ENCODE measurements at regions not wholly inside any gene's neighbourhood (a gene's known extent, or its start where the extent isn't known, plus 50 kb on each side); places are given as distances from the start of the nearest gene placed in this dataset.
"Not testable (repeated sequence)": the region's sequence is repeated elsewhere in the genome, so short reads cannot be mapped to it uniquely, and the experiment has no call there.

DNA sequence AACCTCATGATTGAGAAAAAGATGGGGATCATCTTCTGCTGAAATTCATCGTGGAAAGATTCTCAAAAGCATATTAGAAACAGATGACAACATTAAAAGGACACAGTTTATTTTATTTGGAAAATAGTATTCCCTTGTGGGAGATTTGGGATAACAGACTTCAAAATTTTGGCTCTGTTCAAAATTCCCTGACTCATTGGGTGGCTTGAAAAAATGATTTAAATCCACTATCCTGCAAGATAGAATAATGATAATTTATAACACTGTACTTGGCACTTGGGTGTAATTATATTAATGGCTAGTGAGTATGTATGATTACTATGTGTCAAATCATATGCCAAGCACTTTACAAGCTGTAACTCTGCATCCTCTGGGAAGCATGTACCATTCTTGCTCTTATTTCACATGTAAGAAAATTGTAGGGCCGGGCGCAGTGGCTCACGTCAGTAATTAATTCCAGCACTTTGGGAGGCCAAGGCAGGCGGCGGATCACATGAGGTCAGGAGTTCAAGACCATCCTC lies 128.8 kb downstream of the LMNTD1 start:
- DNase-seq (ENCODE audit: low read depth in 4 of 4, low spot score in 3 of 4): no peak

DNA sequence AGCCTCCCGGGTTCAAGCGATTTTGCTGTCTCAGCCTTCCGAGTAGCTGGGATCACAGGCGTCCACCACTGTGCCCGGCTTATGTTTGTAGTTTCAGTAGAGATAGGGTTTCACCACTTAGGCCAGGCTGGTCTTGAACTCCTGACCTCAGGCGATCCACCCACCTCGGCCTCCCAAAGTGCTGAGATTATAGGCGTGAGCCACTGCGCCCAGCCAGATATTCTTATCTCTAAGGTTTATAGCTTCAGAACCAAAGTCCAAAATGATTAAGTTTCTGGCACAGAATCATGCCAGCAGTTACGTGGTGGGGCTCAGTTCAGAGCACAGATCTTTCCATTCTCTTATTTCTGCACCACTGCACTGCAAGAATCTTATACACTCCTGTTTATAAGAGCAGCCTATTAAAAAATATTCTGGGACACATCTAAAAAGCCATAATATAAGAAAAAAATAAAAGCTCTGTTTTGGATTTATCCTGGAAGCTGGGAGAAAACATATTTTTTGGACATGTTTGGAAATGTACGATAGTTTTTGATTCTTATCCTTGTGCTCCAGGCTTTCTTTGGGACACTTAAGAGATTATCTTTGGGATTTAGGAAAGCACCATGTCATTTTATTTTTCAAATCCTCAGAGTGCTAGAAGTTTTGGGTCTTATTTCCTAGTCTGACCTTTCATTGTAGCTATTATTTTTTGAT lies 129.6 kb downstream of the LMNTD1 start:
- no peak for DNase-seq (ENCODE audit: low read depth in 4 of 4, low spot score in 3 of 4)

DNA sequence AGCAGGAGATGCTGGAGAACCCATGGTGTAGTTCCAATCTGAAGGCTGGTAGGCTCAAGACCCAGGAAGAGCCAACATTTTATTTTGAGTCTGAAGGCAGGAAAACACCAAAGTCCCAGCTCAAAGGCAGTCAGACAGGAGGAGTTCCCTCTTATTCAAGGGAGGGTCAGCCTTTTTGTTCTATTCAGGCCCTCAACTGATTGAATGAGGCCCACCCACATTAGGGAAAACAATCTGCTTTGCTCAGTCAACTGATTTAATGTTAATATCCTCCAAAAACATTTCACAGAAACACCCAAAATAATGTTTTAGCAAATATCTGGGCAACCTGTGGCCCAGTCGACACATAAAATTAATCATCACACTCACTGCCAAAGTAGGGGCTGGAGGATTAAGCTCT lies 130.8 kb downstream of the LMNTD1 start:
- DNase-seq (ENCODE audit: low read depth in 4 of 4, low spot score in 3 of 4): no peak

DNA sequence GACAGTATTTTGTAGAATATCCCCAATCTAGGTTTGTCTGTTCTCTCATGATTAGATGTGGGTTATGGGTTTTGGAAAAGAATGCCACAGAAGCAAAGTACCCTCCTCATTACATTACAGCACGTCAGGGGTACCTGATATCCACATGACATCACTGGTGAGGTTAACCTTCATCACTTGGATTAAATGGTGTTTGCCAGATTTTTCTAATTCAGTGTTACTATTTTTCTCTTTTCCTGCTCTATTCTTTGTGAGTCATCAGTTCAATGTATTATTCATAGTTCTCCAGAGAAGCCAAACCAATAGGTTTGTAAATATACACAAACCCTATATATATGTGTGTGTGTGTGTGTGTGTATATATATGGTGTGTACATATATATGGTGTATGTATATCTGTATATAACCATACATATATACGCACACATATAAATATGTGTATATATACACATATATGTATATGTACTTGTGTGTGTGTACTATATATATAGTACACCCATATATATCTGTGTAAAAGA lies 131.4 kb downstream of the LMNTD1 start:
- no peak for DNase-seq (ENCODE audit: low read depth in 4 of 4, low spot score in 3 of 4)

DNA sequence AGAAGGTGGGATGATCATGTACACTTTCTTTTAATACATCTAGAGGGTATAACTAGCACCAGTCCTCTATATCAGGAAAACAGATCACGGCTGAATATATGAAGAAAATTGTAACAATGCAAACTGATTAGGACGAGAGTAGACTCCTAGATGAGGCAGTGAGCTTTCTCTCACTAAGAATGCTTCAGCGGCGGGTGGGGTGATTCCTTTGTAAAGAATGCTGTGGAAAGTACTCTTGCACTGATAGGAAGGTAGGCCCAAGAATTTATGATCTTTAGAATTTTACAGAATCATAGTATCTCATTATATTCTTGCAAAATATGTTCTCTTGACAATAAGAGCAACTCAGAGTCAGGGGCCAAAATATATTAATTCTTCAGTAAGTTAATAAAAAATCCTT lies 133.0 kb downstream of the LMNTD1 start:
- no peak for DNase-seq (ENCODE audit: low read depth in 4 of 4, low spot score in 3 of 4)

DNA sequence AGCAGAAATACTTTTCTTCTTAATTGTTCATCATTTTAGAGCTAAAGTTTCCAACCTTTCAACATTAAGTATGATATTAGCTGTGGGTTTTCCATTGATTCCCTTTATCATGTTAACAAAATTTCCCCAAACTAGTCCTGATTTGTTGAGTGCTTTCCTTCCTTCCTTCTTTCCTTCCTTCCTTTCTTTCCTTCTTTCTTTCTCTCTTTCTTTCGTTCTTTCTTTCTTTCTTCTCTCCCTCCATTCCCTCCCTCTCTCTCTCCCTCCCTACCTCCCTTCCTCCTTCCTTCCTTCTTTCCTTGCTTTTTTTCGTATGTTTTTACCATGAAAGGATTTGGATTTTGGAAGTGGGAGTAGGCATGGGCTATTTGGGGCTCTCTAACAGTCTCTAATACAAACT lies 133.5 kb downstream of the LMNTD1 start:
- no peak for DNase-seq (ENCODE audit: low read depth in 4 of 4, low spot score in 3 of 4)

DNA sequence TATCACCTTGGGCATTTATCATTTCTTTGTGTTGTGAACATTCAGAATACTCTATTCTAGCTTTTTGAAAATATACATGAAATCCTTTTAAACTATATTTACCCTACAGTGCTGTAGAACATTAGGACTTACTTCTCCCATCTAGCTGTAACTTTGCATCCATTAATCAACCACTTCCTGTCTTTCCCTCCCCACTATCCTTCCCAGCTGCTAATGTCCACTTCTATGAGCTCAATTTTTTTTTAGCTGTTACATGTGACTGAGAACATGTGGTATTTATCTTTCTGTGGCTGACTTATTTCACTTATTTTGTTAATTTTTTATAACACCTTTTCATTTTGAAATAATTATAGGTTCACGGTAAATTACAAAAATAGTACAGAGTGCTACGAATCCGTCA lies 136.0 kb downstream of the LMNTD1 start:
- peak in 3 of 4 donors; percentile 14 to 20 (median 15) for DNase-seq (ENCODE audit: low read depth in 4 of 4, low spot score in 3 of 4)

DNA sequence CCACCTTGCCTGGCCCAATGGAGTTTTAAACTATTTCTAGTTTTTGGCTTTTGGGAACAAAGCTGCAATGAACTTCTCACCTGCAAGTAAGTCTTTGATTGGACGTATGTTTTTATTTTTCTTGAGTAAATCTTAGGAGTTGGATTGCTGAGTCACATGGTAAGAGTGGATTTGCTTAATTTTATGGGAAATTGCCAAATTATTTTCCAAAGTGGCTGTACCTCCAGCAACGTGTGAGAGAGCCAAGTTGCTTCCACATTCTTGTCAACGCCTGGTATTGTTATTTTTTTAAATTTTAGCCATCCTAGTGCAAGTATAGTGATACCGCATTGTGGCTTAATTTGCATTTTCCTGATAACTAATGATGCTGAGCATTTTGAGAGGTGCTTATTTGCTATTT lies 136.6 kb downstream of the LMNTD1 start:
- DNase-seq (ENCODE audit: low read depth in 4 of 4, low spot score in 3 of 4): no peak

DNA sequence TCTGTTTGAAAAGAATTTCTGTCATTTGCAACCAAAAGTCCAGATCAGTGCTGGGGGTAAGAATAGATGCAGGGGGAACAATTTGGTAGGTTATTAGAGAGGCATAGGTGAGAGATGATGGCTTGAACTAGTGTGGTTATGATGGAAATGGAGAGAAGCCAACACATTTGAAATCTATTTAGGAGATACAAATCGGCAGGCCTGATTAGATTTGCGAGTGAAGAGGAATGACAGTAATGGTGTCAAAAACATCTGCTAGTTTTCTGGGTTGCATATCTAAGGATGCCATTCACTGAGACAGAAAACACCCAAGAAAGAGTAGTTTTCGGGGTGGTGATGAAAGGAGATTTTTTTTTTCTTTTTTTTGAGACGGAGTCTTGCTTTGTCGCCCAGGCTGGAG lies 138.1 kb downstream of the LMNTD1 start:
- DNase-seq (ENCODE audit: low read depth in 4 of 4, low spot score in 3 of 4): no peak

DNA sequence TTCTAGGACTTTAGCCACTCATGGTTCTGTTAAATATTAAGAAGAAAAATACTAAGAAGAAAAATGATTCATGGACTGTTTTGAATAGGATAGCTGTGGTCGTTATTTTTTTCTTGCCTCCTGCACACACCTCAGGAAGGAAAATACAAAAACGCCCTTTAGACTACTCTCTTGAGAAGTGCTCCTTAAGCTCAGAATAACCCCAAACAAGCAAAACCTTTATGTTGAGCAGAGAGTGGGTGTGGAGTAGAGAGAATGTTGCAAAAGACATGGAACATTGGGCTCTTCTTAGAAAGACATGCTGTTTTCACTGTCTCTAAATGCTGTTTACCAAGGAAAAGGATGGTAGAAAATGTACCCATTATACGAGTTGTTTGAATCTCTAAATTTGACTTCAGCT lies 140.3 kb downstream of the LMNTD1 start:
- DNase-seq (ENCODE audit: low read depth in 4 of 4, low spot score in 3 of 4): no peak

DNA sequence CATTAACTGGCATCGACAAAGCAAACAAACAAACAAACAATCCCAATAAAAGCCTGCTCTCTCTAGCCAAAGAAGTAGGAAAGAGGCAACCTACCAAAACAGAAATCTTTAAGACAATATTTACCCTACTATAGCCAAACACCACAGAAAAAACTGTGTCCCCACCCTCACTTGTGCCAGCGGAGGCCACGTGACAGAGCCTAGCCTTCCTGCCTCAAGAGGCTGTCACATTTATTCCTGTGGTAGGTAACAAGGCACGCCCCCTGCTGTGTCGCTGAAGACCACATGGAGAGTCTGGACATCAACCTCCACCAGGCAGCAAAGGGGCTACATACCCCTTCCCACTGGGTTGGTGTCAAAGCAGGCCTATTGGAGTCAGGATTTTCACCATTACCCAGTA lies 148.1 kb downstream of the LMNTD1 start:
- DNase-seq (ENCODE audit: low read depth in 4 of 4, low spot score in 3 of 4): no peak

DNA sequence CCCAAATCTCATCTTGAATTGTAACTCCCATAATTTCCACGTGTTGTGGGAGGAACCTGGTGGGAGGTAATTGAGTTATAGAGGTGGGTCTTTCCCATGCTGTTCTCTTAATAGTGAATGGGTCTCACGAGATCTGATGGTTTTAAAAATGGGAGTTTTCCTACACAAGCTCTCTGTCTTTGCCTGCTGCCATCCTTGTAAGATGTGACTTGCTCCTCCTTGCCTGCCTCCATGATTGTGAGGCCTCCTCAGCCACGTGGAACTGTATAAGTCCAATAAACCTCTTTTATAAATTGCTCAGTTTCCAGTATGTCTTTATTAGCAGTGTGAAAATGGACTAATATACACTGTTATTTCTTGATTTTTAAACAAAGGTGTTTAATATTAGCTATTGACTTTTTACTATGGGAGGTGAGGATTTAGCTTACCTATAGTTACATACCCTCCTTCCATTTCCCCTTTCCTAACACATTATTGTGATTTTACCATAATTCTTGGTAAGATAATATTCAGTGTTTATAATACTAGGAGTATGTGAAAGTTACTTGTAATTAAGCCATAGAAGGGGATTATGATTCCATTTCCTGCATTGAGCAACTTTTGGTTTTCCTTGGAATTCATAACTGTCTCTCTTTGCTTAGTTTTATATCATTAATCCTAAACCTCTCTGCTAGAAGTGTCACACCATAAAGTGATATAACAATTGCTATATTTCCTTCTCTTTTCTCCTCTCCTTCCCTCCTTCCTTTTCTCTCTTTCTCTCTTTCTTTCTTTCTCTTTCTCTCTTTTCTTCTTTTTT lies 151.0 kb upstream of the KRAS start:
- DNase-seq (ENCODE audit: low read depth in 4 of 4, low spot score in 3 of 4): no peak

DNA sequence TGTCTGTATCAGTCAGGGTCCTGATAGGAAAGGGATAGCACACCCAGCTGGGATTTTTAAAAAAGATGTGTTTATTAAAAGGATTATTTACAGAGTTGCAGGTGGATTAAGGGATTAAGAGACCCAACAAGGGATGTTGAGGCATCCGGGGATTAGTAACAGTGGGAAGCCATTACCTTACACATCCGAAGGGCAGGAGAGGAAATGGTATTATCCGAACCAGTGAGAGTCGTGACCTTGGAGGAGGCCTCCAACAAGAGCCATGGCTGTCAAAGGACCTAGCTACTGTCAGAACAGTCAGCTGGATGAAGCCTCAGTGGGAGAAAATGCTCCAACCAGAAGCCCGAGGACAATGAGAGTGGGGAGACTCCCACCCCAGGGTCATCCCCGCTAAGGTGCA lies 146.3 kb upstream of the KRAS start:
- DNase-seq (ENCODE audit: low read depth in 4 of 4, low spot score in 3 of 4): no peak

DNA sequence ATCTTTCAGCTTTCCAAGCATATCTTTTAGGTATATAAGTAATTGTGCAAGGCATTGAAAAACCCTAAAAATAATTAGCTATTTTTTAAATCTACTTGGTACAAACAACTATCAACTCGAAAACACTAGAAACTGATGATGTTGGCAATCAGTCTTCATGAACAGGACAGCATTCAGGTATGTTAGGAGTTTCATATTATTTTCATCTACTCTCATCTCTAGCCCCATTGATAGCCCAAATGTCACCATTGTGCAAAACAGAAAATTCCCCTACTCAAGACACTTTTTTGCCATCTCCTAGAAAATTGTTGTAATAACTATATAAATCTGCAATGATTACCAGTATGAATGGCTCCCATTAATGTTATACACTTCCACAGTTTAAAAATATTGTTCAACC lies 144.5 kb upstream of the KRAS start:
- no peak for DNase-seq (ENCODE audit: low read depth in 4 of 4, low spot score in 3 of 4)

DNA sequence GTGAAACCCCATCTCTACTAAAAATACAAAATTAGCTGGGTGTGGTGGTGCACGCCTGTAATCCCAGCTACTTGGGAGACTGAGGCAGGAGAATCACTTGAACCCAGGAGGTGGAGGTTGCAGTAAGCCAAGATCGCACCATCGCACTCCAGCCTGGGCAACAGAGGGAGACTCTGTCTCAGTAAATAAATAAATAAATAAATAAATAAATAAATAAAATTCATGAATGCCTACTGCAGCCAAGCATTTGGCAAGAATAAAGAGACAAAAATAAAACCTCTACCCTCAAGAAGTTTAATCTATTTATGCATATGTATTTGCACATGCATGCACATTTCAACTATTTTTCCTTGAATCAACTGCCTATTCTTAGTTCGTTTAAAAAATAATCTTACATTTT lies 144.0 kb upstream of the KRAS start:
- DNase-seq (ENCODE audit: low read depth in 4 of 4, low spot score in 3 of 4): not testable (repeated sequence)

DNA sequence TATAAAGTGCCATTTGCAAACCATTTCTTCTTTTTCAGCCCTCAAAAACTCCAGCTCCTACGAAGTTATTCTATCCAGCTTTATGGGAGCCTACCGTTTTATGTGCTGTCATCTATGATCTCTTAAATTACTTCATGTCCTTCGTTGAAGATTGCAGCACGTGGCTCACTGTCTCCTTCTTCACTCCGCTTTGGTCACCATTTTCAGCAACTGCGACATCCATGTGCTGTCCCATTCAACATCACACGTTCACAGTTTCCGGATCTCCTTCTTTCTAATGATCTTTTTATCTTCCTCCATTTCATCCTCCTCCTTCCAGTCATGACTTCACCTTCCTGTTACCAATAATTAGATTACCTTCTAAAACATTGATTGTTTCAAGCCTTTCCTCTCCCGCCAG lies 143.3 kb upstream of the KRAS start:
- DNase-seq (ENCODE audit: low read depth in 4 of 4, low spot score in 3 of 4): no peak

DNA sequence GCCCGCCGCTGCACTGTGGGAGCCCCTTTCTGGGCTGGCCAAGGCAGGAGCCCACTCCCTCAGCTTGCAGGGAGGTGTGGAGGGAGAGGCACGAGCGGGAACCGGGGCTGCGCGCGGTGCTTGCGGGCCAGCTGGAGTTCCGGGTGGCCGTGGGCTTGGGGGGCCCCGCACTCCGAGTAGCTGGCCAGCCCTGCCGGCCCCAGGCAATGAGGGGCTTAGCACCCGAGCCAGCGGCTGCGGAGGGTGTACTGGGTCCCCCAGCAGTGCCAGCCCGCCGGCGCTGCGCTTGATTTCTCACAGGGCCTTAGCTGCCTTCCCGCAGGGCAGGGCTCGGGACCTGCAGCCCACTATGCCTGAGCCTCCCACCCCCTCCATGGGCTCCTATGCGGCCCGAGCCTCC lies 140.6 kb upstream of the KRAS start:
- DNase-seq (ENCODE audit: low read depth in 4 of 4, low spot score in 3 of 4): not testable (repeated sequence)

DNA sequence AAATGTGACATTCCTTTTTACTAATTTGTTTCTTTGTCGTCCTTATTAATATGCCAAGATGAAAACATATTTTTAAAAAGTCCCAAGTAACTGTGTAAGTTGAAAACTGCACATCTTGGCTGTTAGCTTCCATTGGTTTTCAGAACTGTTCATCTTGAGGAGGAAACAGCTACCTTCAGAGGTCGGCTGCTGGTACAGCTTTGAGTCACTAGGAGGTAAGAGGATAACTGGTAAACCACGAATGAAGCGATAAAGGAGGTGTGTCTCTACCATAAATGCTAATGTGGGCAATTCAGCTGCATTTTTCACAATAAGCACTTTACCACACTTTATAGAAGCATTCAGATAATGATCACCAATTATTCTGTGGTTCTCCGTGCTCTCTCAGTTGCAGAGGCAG lies 137.5 kb upstream of the KRAS start:
- no peak for DNase-seq (ENCODE audit: low read depth in 4 of 4, low spot score in 3 of 4)

DNA sequence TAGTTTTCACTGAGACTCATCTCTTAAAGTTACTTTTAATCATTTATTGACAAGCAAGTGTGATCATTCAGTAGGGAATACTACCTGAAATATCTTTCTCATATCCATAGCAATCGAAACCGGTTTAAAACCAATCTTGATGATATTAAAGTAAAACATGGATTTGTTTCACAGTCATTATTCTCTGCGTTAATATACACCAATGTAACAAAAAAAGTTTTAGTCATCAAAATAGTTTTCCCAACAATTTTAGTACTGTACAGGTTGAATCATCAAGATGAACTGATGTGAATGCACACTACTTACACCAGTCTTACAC lies 137.0 kb upstream of the KRAS start:
- no peak for DNase-seq (ENCODE audit: low read depth in 4 of 4, low spot score in 3 of 4)

DNA sequence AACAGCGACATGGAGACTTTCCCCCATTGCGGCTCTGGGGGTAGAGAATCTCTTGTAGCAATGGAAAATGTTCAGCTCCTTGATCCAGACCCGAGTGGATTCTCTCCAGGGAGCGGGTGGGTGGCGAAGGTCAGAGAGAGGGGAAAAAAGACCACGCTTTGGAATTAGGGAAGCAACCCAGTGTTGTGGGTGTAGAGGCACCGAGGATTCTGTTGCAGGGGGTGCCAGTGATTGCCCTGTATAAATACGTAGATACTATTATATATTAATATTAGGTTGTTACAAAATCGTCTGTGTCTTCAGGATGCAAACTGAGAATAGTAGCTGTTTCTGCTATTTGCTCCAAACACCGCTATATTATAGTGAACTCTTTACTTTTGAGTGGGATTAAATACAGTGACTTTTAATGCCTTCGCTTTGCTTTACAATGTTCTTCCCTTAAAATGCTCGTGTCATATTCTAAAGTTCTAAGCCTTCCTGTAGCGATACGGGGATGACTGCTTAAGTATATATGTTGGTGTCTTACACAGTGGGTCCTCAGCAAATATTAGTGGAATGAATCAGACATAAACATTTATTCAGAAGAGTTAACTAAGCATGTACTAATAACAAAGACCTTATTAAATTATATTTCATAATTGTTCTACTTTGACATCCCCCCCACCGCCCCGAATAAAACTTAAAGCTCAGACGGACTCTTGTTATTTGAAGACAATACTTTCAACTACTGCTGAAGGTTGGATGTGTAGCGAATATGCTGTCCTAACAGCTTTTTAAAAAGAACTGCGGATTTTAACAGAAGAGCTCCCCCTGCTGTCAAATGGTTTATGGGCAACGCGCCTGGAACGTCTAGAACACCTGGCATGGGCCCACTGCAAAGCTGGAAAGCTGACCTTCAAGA lies 136.4 kb upstream of the KRAS start:
- DNase-seq (ENCODE audit: low read depth in 4 of 4, low spot score in 3 of 4): peak; percentile 83 to 86 (median 86)

DNA sequence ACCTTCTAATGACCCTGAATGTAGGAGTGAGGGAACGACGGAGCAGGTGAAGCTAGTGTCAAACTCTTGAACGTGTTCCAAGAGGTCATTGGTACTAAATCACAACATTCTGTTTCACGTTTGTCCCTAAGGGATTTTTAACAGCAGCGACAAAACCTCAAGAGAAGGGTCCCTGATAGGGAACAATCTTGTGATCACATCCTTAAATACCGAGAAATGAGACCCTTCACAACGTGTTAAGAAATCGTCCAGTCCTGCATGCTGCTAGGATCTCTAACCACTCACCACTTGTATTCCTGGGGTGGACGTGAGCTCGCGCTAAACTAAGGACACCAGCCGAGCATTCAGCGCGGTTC lies 134.1 kb upstream of the KRAS start:
- peak in 1 of 4 donors; percentile 39 for DNase-seq (ENCODE audit: low read depth in 4 of 4, low spot score in 3 of 4)
